ENCODE measurements at regions not wholly inside any gene's neighbourhood (a gene's known extent, or its start where the extent isn't known, plus 50 kb on each side); places are given as distances from the start of the nearest gene placed in this dataset.

- FAIRE-seq: no peak
These were observed 207.8 kb upstream of the HS6ST1 start for GRCh38 chr2:128526455-128526976.

GRCh38 chr2:128528133-128528532 is 209.5 kb upstream of the HS6ST1 start:
- no peak for TF ChIP-seq PAX5 (IDR thresholded peaks at IDR 0.05; ENCODE audit: insufficient read depth, low read length, severe bottlenecking)
- no peak for TF ChIP-seq TAF1 (IDR thresholded peaks at IDR 0.05; ENCODE audit: low read depth, low read length)
- no peak for TF ChIP-seq POU2F2 (IDR thresholded peaks at IDR 0.05; ENCODE audit: low read depth, low read length)
- DNase-seq (ENCODE audit: insufficient read length, low spot score) (no peak), FAIRE-seq (no peak)

More at GRCh38 chr2:128526455-128526976, 207.8 kb upstream of the HS6ST1 start:
- DNase-seq (ENCODE audit: insufficient read length, low spot score): no peak
- no peak for TF ChIP-seq SPI1 (IDR thresholded peaks at IDR 0.05; ENCODE audit: low read depth, low read length)
- no peak for TF ChIP-seq POU2F2 (IDR thresholded peaks at IDR 0.05; ENCODE audit: low read depth, low read length)
- TF ChIP-seq PAX5 (IDR thresholded peaks at IDR 0.05; ENCODE audit: insufficient read depth, low read length, severe bottlenecking): no peak
- TF ChIP-seq POLR2AphosphoS5 (IDR thresholded peaks at IDR 0.05; ENCODE audit: low read depth, low read length): no peak
- no peak for TF ChIP-seq POLR2A (IDR thresholded peaks at IDR 0.05; ENCODE audit: low read depth, low read length)
- no peak for TF ChIP-seq TAF1 (IDR thresholded peaks at IDR 0.05; ENCODE audit: low read depth, low read length)

- no peak for TF ChIP-seq POLR2A (IDR thresholded peaks at IDR 0.05; ENCODE audit: low read depth, low read length)
- no peak for TF ChIP-seq PAX5 (IDR thresholded peaks at IDR 0.05; ENCODE audit: insufficient read depth, low read length, severe bottlenecking)
- no peak for TF ChIP-seq POU2F2 (IDR thresholded peaks at IDR 0.05; ENCODE audit: low read depth, low read length)
- no peak for TF ChIP-seq POLR2AphosphoS5 (IDR thresholded peaks at IDR 0.05; ENCODE audit: low read depth, low read length)
- TF ChIP-seq SPI1 (IDR thresholded peaks at IDR 0.05; ENCODE audit: low read depth, low read length): no peak
- TF ChIP-seq TAF1 (IDR thresholded peaks at IDR 0.05; ENCODE audit: low read depth, low read length): no peak
- FAIRE-seq (no peak), DNase-seq (ENCODE audit: insufficient read length, low spot score) (no peak)
These were observed 211.4 kb upstream of the HS6ST1 start for GRCh38 chr2:128530025-128530573.

- no peak for FAIRE-seq
- TF ChIP-seq TAF1 (IDR thresholded peaks at IDR 0.05; ENCODE audit: low read depth, low read length) (no peak), POU2F2 (IDR thresholded peaks at IDR 0.05; ENCODE audit: low read depth, low read length) (no peak), POLR2AphosphoS5 (IDR thresholded peaks at IDR 0.05; ENCODE audit: low read depth, low read length) (no peak), SPI1 (IDR thresholded peaks at IDR 0.05; ENCODE audit: low read depth, low read length) (no peak), PAX5 (IDR thresholded peaks at IDR 0.05; ENCODE audit: insufficient read depth, low read length, severe bottlenecking) (no peak), POLR2A (IDR thresholded peaks at IDR 0.05; ENCODE audit: low read depth, low read length) (no peak)
- DNase-seq (ENCODE audit: insufficient read length, low spot score): no peak
These were observed 213.2 kb upstream of the HS6ST1 start for GRCh38 chr2:128531856-128532255.

- DNase-seq (ENCODE audit: insufficient read length, low spot score) (no peak), FAIRE-seq (no peak)
- TF ChIP-seq PAX5 (IDR thresholded peaks at IDR 0.05; ENCODE audit: insufficient read depth, low read length, severe bottlenecking) (no peak), POU2F2 (IDR thresholded peaks at IDR 0.05; ENCODE audit: low read depth, low read length) (no peak), POLR2A (IDR thresholded peaks at IDR 0.05; ENCODE audit: low read depth, low read length) (no peak), TAF1 (IDR thresholded peaks at IDR 0.05; ENCODE audit: low read depth, low read length) (no peak), POLR2AphosphoS5 (IDR thresholded peaks at IDR 0.05; ENCODE audit: low read depth, low read length) (no peak), SPI1 (IDR thresholded peaks at IDR 0.05; ENCODE audit: low read depth, low read length) (no peak)
These were observed 214.4 kb upstream of the HS6ST1 start for GRCh38 chr2:128533101-128533500.

GRCh38 chr2:128534688-128535392 is 216.2 kb upstream of the HS6ST1 start:
- DNase-seq (ENCODE audit: insufficient read length, low spot score): no peak
- FAIRE-seq: no peak
- TF ChIP-seq SPI1 (IDR thresholded peaks at IDR 0.05; ENCODE audit: low read depth, low read length): no peak

- FAIRE-seq (no peak), DNase-seq (ENCODE audit: insufficient read length, low spot score) (no peak)
- TF ChIP-seq PAX5 (IDR thresholded peaks at IDR 0.05; ENCODE audit: insufficient read depth, low read length, severe bottlenecking) (no peak), POLR2AphosphoS5 (IDR thresholded peaks at IDR 0.05; ENCODE audit: low read depth, low read length) (no peak), SPI1 (IDR thresholded peaks at IDR 0.05; ENCODE audit: low read depth, low read length) (no peak), POLR2A (IDR thresholded peaks at IDR 0.05; ENCODE audit: low read depth, low read length) (no peak), TAF1 (IDR thresholded peaks at IDR 0.05; ENCODE audit: low read depth, low read length) (no peak), POU2F2 (IDR thresholded peaks at IDR 0.05; ENCODE audit: low read depth, low read length) (no peak)
These were observed 217.3 kb upstream of the HS6ST1 start for GRCh38 chr2:128535953-128536352.

GRCh38 chr2:128536925-128537620 is 218.4 kb upstream of the HS6ST1 start:
- DNase-seq (ENCODE audit: insufficient read length, low spot score) (no peak), FAIRE-seq (no peak)
- no peak for TF ChIP-seq POLR2AphosphoS5 (IDR thresholded peaks at IDR 0.05; ENCODE audit: low read depth, low read length)
- no peak for TF ChIP-seq POU2F2 (IDR thresholded peaks at IDR 0.05; ENCODE audit: low read depth, low read length)
- TF ChIP-seq POLR2A (IDR thresholded peaks at IDR 0.05; ENCODE audit: low read depth, low read length): no peak
- no peak for TF ChIP-seq TAF1 (IDR thresholded peaks at IDR 0.05; ENCODE audit: low read depth, low read length)
- no peak for TF ChIP-seq SPI1 (IDR thresholded peaks at IDR 0.05; ENCODE audit: low read depth, low read length)
- TF ChIP-seq PAX5 (IDR thresholded peaks at IDR 0.05; ENCODE audit: insufficient read depth, low read length, severe bottlenecking): no peak

- TF ChIP-seq TAF1 (IDR thresholded peaks at IDR 0.05; ENCODE audit: low read depth, low read length) (no peak), POLR2AphosphoS5 (IDR thresholded peaks at IDR 0.05; ENCODE audit: low read depth, low read length) (no peak), POU2F2 (IDR thresholded peaks at IDR 0.05; ENCODE audit: low read depth, low read length) (no peak), POLR2A (IDR thresholded peaks at IDR 0.05; ENCODE audit: low read depth, low read length) (no peak), PAX5 (IDR thresholded peaks at IDR 0.05; ENCODE audit: insufficient read depth, low read length, severe bottlenecking) (no peak), SPI1 (IDR thresholded peaks at IDR 0.05; ENCODE audit: low read depth, low read length) (no peak)
- FAIRE-seq (no peak), DNase-seq (ENCODE audit: insufficient read length, low spot score) (no peak)
These were observed 219.0 kb upstream of the HS6ST1 start for GRCh38 chr2:128537646-128538045.
